ENCODE measurements at regions not wholly inside any gene's neighbourhood (a gene's known extent, or its start where the extent isn't known, plus 50 kb on each side); places are given as distances from the start of the nearest gene placed in this dataset.

DNA sequence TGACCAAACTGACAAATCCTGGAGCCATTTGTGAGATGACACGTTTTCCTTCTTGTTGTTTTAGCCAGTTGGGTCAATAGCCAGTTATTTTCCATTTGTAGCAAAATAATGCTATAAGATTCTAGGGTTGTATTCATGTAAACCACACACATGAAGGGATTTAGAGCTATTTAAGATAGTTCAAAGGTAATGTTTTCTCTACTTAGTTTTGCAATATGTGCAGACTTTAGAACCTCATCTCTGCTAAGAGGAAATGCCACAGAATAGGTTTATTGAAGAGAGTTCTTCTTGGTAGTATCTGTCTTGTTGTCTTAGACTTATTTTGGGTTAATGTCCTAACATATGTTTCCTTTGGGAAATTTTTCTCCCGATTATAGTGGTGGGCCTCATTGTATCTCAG is 213.5 kb upstream of the RIMS1 start:
- no peak for TF ChIP-seq YY1 (IDR thresholded peaks at IDR 0.05; ENCODE audit: low read depth)
- TF ChIP-seq EP300 (IDR thresholded peaks at IDR 0.05; ENCODE audit: borderline replicate concordance): no peak

DNA sequence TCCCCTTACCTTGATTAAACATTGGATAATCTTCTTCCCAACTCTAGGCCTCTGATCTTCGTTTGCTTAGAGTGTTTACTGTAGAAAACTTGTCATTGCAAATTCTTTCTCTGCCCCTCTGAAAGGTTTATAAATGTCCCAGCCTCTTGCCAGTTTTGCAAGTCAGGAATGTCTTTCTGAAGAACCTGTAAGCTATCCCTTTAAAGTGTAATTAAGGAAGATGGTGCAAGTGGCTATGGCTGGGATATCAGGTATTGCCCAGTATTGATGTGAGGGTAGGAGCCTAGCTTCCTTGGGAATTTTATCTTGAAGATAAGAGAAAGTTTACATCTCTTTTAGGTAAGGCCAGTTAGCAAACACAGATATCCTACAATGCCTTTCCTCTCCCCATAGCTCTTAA is 211.0 kb upstream of the RIMS1 start:
- TF ChIP-seq RAD21 (IDR thresholded peaks at IDR 0.05; ENCODE audit: low read depth) (no peak), NFIC (IDR thresholded peaks at IDR 0.05) (no peak), EGR1 (IDR thresholded peaks at IDR 0.05) (no peak), ZBTB7A (IDR thresholded peaks at IDR 0.05; ENCODE audit: low read depth) (no peak)

DNA sequence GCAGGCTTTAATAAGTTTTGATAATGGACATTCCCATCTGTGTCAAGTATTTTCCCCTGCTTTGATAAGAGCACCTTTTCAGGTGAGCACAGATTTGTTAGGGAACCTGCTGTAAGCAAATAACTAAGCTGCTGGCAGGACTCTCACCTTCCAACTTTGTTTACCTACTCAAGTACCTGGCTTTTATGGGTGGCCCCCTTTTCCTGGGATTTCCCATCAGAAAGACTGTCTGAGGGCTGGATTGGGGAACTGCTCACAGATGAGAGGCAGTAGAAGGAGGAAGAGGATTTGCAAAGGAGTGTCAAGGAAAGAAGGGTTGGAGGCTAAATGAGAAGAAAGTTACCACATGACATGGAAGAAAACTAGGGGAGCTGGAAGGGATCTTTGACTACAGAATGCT is 210.1 kb upstream of the RIMS1 start:
- TF ChIP-seq CREB1 (IDR thresholded peaks at IDR 0.05; ENCODE audit: low read depth): no peak
- TF ChIP-seq EGR1 (IDR thresholded peaks at IDR 0.05): no peak

DNA sequence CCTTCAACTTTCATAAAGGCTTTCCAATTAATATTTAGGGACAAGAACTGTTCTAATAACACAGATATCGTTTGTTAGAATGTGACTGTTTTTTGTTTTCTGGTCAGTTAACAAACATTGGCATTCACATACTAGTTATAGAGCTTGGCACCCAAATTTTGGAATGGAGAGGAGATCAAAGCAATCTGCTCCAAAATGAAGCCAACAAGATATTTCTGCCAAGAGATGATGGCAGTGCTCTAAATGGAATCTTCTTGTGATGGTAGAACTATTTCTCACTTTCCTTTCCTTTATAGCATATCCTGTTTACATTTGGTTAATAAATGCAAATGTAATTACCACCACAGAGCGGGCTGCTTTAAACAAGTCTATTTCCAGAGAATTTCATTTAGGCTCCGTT is 208.3 kb upstream of the RIMS1 start:
- TF ChIP-seq CREB1 (IDR thresholded peaks at IDR 0.05; ENCODE audit: low read depth) (no peak), FOXM1 (IDR thresholded peaks at IDR 0.05; ENCODE audit: borderline replicate concordance, low read depth) (no peak), TCF12 (IDR thresholded peaks at IDR 0.05; ENCODE audit: low read depth) (no peak), RAD21 (IDR thresholded peaks at IDR 0.05; ENCODE audit: low read depth) (no peak), TAF1 (IDR thresholded peaks at IDR 0.05; ENCODE audit: low read depth) (no peak)
- TF ChIP-seq, protein P1, sequence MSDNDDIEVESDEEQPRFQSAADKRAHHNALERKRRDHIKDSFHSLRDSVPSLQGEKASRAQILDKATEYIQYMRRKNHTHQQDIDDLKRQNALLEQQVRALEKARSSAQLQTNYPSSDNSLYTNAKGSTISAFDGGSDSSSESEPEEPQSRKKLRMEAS (IDR thresholded peaks at IDR 0.05): no peak

DNA sequence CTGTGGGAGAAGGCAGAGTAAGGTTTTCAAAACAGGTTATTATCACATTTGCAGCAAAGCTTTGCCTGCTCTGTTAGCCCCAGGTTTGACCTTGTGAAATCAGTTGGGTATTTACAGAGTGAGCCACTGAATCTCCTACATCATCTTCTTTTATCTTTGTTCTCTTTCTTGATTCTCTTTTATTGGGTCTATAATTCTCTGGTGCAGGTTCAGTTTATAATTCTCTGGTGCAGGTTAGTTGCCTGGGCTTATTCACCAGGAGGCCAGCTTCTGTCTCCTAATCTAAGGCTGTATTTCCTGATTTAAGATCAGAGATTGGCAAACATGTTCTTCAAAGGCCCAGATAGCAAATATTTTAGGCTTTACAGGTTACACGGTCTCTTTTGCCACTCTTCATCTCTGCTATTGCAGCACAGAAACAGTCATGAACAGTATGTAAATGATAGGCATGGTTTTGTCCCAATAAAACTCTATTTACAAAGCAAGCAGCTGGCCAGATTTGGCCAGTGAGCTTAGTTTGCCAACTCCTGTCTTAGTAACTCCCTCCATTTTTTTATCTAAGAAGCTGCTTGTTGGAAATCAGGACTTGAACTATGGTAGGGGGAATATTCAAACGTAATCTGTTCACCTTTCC is 205.0 kb upstream of the RIMS1 start:
- TF ChIP-seq TEAD4 (IDR thresholded peaks at IDR 0.05) (no peak), NFIC (IDR thresholded peaks at IDR 0.05) (no peak), CEBPB (IDR thresholded peaks at IDR 0.05) (no peak), CREB1 (IDR thresholded peaks at IDR 0.05; ENCODE audit: low read depth) (no peak), EP300 (IDR thresholded peaks at IDR 0.05; ENCODE audit: borderline replicate concordance) (no peak), TAF1 (IDR thresholded peaks at IDR 0.05; ENCODE audit: low read depth) (no peak), YY1 (IDR thresholded peaks at IDR 0.05; ENCODE audit: low read depth) (no peak), TCF12 (IDR thresholded peaks at IDR 0.05; ENCODE audit: low read depth) (no peak), ZBTB7A (IDR thresholded peaks at IDR 0.05; ENCODE audit: low read depth) (no peak), EGR1 (IDR thresholded peaks at IDR 0.05) (no peak), RAD21 (IDR thresholded peaks at IDR 0.05; ENCODE audit: low read depth) (no peak), FOXM1 (IDR thresholded peaks at IDR 0.05; ENCODE audit: borderline replicate concordance, low read depth) (no peak)
- TF ChIP-seq, protein P2, sequence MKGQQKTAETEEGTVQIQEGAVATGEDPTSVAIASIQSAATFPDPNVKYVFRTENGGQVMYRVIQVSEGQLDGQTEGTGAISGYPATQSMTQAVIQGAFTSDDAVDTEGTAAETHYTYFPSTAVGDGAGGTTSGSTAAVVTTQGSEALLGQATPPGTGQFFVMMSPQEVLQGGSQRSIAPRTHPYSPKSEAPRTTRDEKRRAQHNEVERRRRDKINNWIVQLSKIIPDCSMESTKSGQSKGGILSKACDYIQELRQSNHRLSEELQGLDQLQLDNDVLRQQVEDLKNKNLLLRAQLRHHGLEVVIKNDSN (IDR thresholded peaks at IDR 0.05): no peak
- TF ChIP-seq, protein P3, sequence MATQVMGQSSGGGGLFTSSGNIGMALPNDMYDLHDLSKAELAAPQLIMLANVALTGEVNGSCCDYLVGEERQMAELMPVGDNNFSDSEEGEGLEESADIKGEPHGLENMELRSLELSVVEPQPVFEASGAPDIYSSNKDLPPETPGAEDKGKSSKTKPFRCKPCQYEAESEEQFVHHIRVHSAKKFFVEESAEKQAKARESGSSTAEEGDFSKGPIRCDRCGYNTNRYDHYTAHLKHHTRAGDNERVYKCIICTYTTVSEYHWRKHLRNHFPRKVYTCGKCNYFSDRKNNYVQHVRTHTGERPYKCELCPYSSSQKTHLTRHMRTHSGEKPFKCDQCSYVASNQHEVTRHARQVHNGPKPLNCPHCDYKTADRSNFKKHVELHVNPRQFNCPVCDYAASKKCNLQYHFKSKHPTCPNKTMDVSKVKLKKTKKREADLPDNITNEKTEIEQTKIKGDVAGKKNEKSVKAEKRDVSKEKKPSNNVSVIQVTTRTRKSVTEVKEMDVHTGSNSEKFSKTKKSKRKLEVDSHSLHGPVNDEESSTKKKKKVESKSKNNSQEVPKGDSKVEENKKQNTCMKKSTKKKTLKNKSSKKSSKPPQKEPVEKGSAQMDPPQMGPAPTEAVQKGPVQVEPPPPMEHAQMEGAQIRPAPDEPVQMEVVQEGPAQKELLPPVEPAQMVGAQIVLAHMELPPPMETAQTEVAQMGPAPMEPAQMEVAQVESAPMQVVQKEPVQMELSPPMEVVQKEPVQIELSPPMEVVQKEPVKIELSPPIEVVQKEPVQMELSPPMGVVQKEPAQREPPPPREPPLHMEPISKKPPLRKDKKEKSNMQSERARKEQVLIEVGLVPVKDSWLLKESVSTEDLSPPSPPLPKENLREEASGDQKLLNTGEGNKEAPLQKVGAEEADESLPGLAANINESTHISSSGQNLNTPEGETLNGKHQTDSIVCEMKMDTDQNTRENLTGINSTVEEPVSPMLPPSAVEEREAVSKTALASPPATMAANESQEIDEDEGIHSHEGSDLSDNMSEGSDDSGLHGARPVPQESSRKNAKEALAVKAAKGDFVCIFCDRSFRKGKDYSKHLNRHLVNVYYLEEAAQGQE (IDR thresholded peaks at IDR 0.05; ENCODE audit: low read depth): no peak
- TF ChIP-seq, protein P1 (IDR thresholded peaks at IDR 0.05): no peak

DNA sequence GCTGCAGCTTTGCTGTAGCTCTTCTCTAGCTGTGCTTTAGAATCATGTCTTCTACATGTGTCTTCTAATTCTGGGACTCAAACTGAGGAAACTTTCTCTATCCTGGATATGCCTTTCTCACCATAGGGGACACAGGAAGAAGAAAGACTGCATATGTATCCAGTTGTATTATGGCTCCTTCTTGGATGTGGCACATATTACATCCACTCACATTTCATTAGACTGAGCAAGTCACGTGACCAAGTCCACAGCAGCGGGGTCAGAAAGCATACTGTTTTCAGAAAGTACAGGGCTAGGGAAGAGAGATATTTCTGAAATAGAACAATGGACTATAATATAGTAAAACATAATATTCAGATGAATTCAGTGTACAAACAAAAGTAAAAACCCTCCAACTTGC is 187.6 kb upstream of the RIMS1 start:
- no peak for TF ChIP-seq NFIC (IDR thresholded peaks at IDR 0.05)
- no peak for TF ChIP-seq FOXM1 (IDR thresholded peaks at IDR 0.05; ENCODE audit: borderline replicate concordance, low read depth)
- TF ChIP-seq, protein P1 (IDR thresholded peaks at IDR 0.05): no peak
- TF ChIP-seq EGR1 (IDR thresholded peaks at IDR 0.05): no peak
- TF ChIP-seq, protein P3 (IDR thresholded peaks at IDR 0.05; ENCODE audit: low read depth): no peak
- no peak for TF ChIP-seq RAD21 (IDR thresholded peaks at IDR 0.05; ENCODE audit: low read depth)
- no peak for TF ChIP-seq EP300 (IDR thresholded peaks at IDR 0.05; ENCODE audit: borderline replicate concordance)
- no peak for TF ChIP-seq TCF12 (IDR thresholded peaks at IDR 0.05; ENCODE audit: low read depth)
- TF ChIP-seq, protein P2 (IDR thresholded peaks at IDR 0.05): no peak
- TF ChIP-seq YY1 (IDR thresholded peaks at IDR 0.05; ENCODE audit: low read depth): no peak
- no peak for TF ChIP-seq ZBTB7A (IDR thresholded peaks at IDR 0.05; ENCODE audit: low read depth)

Measured in Ishikawa (cell line).